ENCODE measurements at regions not wholly inside any gene's neighbourhood (a gene's known extent, or its start where the extent isn't known, plus 50 kb on each side); places are given as distances from the start of the nearest gene placed in this dataset.

- no peak for TF ChIP-seq POLR2A (IDR thresholded peaks at IDR 0.05; ENCODE audit: low read length)
- no peak for TF ChIP-seq GATA1 (IDR thresholded peaks at IDR 0.05; ENCODE audit: low read depth, low read length)
These were observed 1783.9 kb upstream of the PCDH20 start for GRCh38 chr13:63199508-63199907.
